ENCODE measurements at regions not wholly inside any gene's neighbourhood (a gene's known extent, or its start where the extent isn't known, plus 50 kb on each side); places are given as distances from the start of the nearest gene placed in this dataset.

DNA sequence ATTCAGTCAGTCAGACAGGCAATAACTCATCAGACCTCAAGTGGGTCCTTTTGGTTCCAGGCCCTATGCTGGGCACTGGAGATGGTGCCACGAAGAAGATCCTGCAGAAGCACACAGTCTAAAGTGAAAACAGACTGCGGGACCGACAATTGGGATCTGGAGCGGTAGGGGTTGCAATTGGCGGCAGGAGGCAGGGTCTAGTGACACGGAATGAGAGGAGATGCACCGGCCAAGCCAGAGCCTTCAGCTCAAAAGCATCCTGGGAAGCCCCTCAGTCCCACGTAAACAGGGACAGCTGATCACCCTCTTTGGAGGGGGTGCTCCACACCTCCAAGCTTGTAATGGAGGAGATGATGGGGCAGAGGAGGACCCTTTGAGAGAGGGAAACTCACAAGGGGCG lies 56.2 kb downstream of the KLHDC7A start:
- Histone ChIP-seq H2BK20ac (ENCODE audit: low read length) (no peak overlapping the region), H3K23me2 (ENCODE audit: low read depth, low read length) (no peaks in the 10 kb centered on the region; the same call in 1 of the 2 replicates), H3K9me3 (ENCODE audit: insufficient read depth in 2 of 2, low read depth in 1 of 2, low read length in 1 of 2) (no peaks in the 10 kb centered on the region), H3K9ac (replicated peaks in 1 of 4; ENCODE audit: extremely low read depth in 1 of 4, low read depth in 3 of 4, low read length in 3 of 4) (no peak overlapping the region), H2BK15ac (ENCODE audit: low read length) (no peak overlapping the region), H2BK12ac (ENCODE audit: low read depth, low read length) (no peak overlapping the region), H3K4me3 (ENCODE audit: extremely low read depth in 1 of 4, insufficient read depth in 2 of 4, low read depth in 3 of 4, low read length in 4 of 4) (no peak overlapping the region), H3K36me3 (ENCODE audit: control insufficient read depth in 2 of 4, insufficient read depth in 4 of 4, low read length in 3 of 4) (no peaks in the 10 kb centered on the region), H4K5ac (ENCODE audit: insufficient read length, low read depth, low read length) (no peak overlapping the region), H3K14ac (ENCODE audit: insufficient read length) (no peak overlapping the region), H2BK5ac (ENCODE audit: low read depth, low read length) (no peak overlapping the region), H3K4me1 (replicated peaks in 1 of 4; ENCODE audit: control insufficient read depth in 3 of 4, insufficient read depth in 4 of 4, low read length in 3 of 4) (peaks cover 0 to 2% (median 0%) of the 10 kb centered on the region in 4 experiments; a peak in 2 of 7 replicates), H4K91ac (replicated peaks; ENCODE audit: insufficient read length, low read length) (no peak overlapping the region), H4K8ac (ENCODE audit: extremely low read depth, insufficient read depth, low read length) (no peak overlapping the region), H2AFZ (ENCODE audit: low read length) (no peak overlapping the region), H3K4me2 (ENCODE audit: insufficient read depth in 1 of 2, low read depth in 2 of 2, low read length in 2 of 2) (no peak overlapping the region), H3K23ac (ENCODE audit: insufficient read length) (no peak overlapping the region), H2BK120ac (replicated peaks; ENCODE audit: low read depth, low read length) (no peak overlapping the region), H3K56ac (replicated peaks; ENCODE audit: insufficient read length, low read depth, low read length) (no peak overlapping the region), H3K79me2 (ENCODE audit: control insufficient read depth in 1 of 2, insufficient read depth in 2 of 2, low read length in 2 of 2) (no peaks in the 10 kb centered on the region), H4K20me1 (replicated peaks in 1 of 2; ENCODE audit: control insufficient read depth in 1 of 2, insufficient read depth in 2 of 2, low read length in 2 of 2) (no peaks in the 10 kb centered on the region), H3K18ac (ENCODE audit: extremely low read depth, low read length) (no peak overlapping the region), H3K27me3 (replicated peaks in 1 of 4; ENCODE audit: control insufficient read depth in 3 of 4, extremely low read depth in 1 of 4, insufficient read depth in 3 of 4, low read length in 3 of 4) (peaks cover 0 to 10% (median 3%) of the 10 kb centered on the region in 4 experiments; a peak in 5 of 7 replicates), H2AK5ac (ENCODE audit: low read depth, low read length) (no peak overlapping the region), H3K79me1 (ENCODE audit: low read depth, low read length) (no peaks in the 10 kb centered on the region), H3K27ac (ENCODE audit: low read depth, low read length) (no peak overlapping the region), H3K4ac (replicated peaks; ENCODE audit: insufficient read length, low read depth, low read length) (no peak overlapping the region)
- no peak for FAIRE-seq
- ChIA-PET CTCF (ENCODE audit: partially characterized antibody) (interaction anchor here (0.5 to 50.4 kb wide), 3 partner anchors 10 to 250 kb away, joined by 3 to 984 read pairs (median 3); no protein-coding TSS in a partner anchor), POLR2A (ENCODE audit: partially characterized antibody) (no interaction called here)
- DNase-seq (ENCODE audit: low read depth in 1 of 2, low spot score in 2 of 2): peak in 1 of 2 experiments; percentile 35
- whole genome bisulfite sequencing, 2 experiments (ENCODE audit: extremely low coverage in 1 of 2, insufficient coverage in 1 of 2, insufficient read length in 1 of 2, insufficient replicate concordance in 2 of 2, low coverage in 1 of 2, low lambda C conversion rate in 2 of 2, missing lambda C conversion rate in 1 of 2): 94% methylated on average over 9 of the region's 9 CpGs; no CpG with 5 or more reads in 1 of the 2 experiments
- no peak for TF ChIP-seq CBX8 (IDR thresholded peaks at IDR 0.05; ENCODE audit: borderline replicate concordance, low read depth, low read length)
- TF ChIP-seq E2F6 (IDR thresholded peaks at IDR 0.05): no peak
- TF ChIP-seq CBX5 (IDR thresholded peaks at IDR 0.05; ENCODE audit: low read depth, low read length): no peak
- TF ChIP-seq POU5F1 (IDR thresholded peaks at IDR 0.05; ENCODE audit: low read depth, low read length): no peak
- no peak for TF ChIP-seq HDAC6 (IDR thresholded peaks at IDR 0.05; ENCODE audit: low read depth, low read length)
- no peak for TF ChIP-seq EGR1 (IDR thresholded peaks at IDR 0.05; ENCODE audit: borderline replicate concordance, low read depth, low read length)
